Nephron progenitor cell (in vitro differentiated cells): ENCODE measurements at regions not wholly inside any gene's neighbourhood (a gene's known extent, or its start where the extent isn't known, plus 50 kb on each side); places are given as distances from the start of the nearest gene placed in this dataset.

Experiments used
- DNase-seq: peaks from one replicate; pipeline ENCODE4 v3.0.0; 2021
- H3K27ac Mint-ChIP-seq: 2 replicates; pipeline ENCODE4 v1.8.0; 2021; ENCODE audit warnings: mild to moderate bottlenecking, moderate library complexity, mixed read lengths
- H3K27me3 Mint-ChIP-seq: 2 replicates; pipeline ENCODE4 v1.8.0; 2021; ENCODE audit warnings: mild to moderate bottlenecking, low read depth, mixed read lengths; ENCODE audit not compliant: poor library complexity
- H3K36me3 Mint-ChIP-seq: 2 replicates; pipeline ENCODE4 v1.8.0; 2021; ENCODE audit warnings: low read depth, mixed read lengths
- H3K4me1 Mint-ChIP-seq: 2 replicates; pipeline ENCODE4 v1.8.0; 2021; ENCODE audit warnings: mixed read lengths
- H3K4me3 Mint-ChIP-seq: 2 replicates; pipeline ENCODE4 v1.8.0; 2021; ENCODE audit warnings: mild to moderate bottlenecking, moderate library complexity, mixed read lengths
- H3K9me3 Mint-ChIP-seq: 2 replicates; pipeline ENCODE4 v1.8.0; 2021; ENCODE audit warnings: mild to moderate bottlenecking, moderate library complexity, mixed read lengths
- CTCF ChIP-seq: fragments of 200-600 bp; sonication (generic); IDR thresholded peaks from 2 replicates; pipeline ENCODE4 v1.5.0; 2021; ENCODE audit warnings: antibody characterized with exemption

- DNase-seq = no peak
- Mint-ChIP-seq H3K4me1 (no peaks in the 10 kb centered on the region), H3K9me3 (no peaks in the 10 kb centered on the region), H3K36me3 (no peaks in the 10 kb centered on the region), H3K27me3 (peaks cover 3% of the 10 kb centered on the region), H3K4me3 (no peak overlapping the region), H3K27ac (no peak overlapping the region)
- TF ChIP-seq CTCF = no peak
Measured at GRCh38 chr13:77409412-77409811, 82.5 kb upstream of the MYCBP2 start.

- Mint-ChIP-seq H3K4me3 (no peak overlapping the region), H3K36me3 (no peaks in the 10 kb centered on the region), H3K27me3 (peaks cover 3% of the 10 kb centered on the region), H3K27ac (no peak overlapping the region), H3K4me1 (no peaks in the 10 kb centered on the region), H3K9me3 (no peaks in the 10 kb centered on the region)
- no peak for TF ChIP-seq CTCF
- no peak for DNase-seq
Measured at GRCh38 chr13:77406644-77407440, 79.9 kb upstream of the MYCBP2 start.

DNA sequence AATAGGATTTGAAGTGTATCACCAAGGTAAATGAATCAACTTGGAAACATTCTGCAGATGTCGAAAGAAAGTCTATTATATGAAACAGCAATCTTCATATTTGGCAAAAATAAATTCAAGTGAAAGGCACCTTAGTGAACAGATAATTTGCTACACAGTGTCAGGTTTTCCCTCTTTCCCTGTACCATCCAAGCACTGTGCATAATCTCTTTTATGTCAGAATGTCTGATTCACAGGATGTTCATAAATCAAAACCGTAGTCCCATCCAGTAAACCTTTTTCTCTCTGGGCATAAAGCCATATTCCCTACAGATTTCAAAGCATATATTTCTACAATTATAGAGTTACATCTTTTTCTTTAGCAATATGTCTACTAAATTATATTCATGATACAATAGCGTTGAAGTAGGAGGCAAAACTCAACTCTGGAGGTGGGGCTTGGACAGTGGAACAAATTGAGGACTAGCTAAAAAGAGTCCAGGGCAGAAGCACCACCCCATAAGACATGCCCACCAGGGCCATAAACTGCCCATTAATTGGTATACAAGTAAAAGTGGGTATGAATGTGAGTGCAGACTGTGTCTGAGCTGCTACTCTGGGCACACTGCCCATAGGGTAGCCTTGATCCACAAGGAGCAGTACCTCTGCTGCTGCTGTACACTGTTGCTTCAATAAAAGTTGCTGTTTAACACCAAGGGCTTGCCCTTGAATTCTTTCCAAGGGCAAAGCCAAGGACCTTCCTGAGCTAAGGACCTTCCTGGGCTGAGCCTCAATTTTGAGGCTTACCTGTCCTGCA is 72.1 kb upstream of the MYCBP2 start:
- Mint-ChIP-seq H3K27me3 (peaks cover 8% of the 10 kb centered on the region), H3K4me1 (no peaks in the 10 kb centered on the region), H3K27ac (no peak overlapping the region), H3K36me3 (no peaks in the 10 kb centered on the region), H3K4me3 (no peak overlapping the region), H3K9me3 (no peaks in the 10 kb centered on the region)
- no peak for DNase-seq
- TF ChIP-seq CTCF = no peak

- no peak for TF ChIP-seq CTCF
- H3K27ac Mint-ChIP-seq = no peak overlapping the region
- no peak overlapping the region for H3K4me3 Mint-ChIP-seq
- no peaks in the 10 kb centered on the region for H3K9me3 Mint-ChIP-seq
- peaks cover 8% of the 10 kb centered on the region for H3K27me3 Mint-ChIP-seq
- no peaks in the 10 kb centered on the region for H3K36me3 Mint-ChIP-seq
- no peak for DNase-seq
- no peaks in the 10 kb centered on the region for H3K4me1 Mint-ChIP-seq
Measured at GRCh38 chr13:77397636-77398035, 70.7 kb upstream of the MYCBP2 start.

- no peak for DNase-seq
- Mint-ChIP-seq H3K36me3 (no peaks in the 10 kb centered on the region), H3K27me3 (peaks cover 7% of the 10 kb centered on the region), H3K4me3 (no peak overlapping the region), H3K27ac (no peak overlapping the region), H3K4me1 (no peaks in the 10 kb centered on the region), H3K9me3 (no peaks in the 10 kb centered on the region)
- TF ChIP-seq CTCF = no peak
Measured at GRCh38 chr13:77391475-77391874, 64.6 kb upstream of the MYCBP2 start.
